LNCaP clone FGC (cell line): ENCODE measurements at regions not wholly inside any gene's neighbourhood (a gene's known extent, or its start where the extent isn't known, plus 50 kb on each side); places are given as distances from the start of the nearest gene placed in this dataset.

Experiments
- DNase-seq: peaks from one replicate; pipeline ENCODE4 v3.0.0-alpha.2; 2011; ENCODE audit warnings: low read depth
- H3K4me3 ChIP-seq: 2 replicates; pipeline ENCODE4 v1.5.1; 2011; ENCODE audit warnings: mild to moderate bottlenecking, low read depth, low read length, control low read depth
- TF ChIP-seq, protein P1 (sequence below): IDR thresholded peaks from 2 replicates; pipeline ENCODE4 v1.5.1; 2012; ENCODE audit warnings: mild to moderate bottlenecking; ENCODE audit not compliant: control insufficient read depth, insufficient read depth; ENCODE audit errors: extremely low read depth

DNA sequence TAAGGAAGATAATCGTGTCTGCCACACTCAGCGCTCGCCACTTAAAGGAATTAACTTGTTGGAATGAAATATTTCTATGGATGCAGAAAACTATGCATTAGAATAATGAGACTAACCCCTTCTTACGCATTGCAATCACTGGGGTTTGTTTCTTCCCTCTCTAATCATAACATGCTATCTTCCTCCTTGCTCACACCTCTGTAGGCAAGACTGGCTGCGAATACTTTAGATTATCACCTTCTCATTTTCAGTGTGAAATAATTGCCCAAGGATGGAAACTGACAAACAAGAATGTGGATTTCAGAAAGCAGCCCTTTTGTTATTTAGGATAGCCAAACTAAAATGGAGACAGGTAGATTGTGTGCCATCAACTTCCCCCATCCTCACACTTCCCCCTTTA lies 349.4 kb downstream of the MID1IP1 start:
- TF ChIP-seq, protein P1, sequence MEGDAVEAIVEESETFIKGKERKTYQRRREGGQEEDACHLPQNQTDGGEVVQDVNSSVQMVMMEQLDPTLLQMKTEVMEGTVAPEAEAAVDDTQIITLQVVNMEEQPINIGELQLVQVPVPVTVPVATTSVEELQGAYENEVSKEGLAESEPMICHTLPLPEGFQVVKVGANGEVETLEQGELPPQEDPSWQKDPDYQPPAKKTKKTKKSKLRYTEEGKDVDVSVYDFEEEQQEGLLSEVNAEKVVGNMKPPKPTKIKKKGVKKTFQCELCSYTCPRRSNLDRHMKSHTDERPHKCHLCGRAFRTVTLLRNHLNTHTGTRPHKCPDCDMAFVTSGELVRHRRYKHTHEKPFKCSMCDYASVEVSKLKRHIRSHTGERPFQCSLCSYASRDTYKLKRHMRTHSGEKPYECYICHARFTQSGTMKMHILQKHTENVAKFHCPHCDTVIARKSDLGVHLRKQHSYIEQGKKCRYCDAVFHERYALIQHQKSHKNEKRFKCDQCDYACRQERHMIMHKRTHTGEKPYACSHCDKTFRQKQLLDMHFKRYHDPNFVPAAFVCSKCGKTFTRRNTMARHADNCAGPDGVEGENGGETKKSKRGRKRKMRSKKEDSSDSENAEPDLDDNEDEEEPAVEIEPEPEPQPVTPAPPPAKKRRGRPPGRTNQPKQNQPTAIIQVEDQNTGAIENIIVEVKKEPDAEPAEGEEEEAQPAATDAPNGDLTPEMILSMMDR: no peak
- no peak for DNase-seq
- no peak overlapping the region for H3K4me3 ChIP-seq

DNA sequence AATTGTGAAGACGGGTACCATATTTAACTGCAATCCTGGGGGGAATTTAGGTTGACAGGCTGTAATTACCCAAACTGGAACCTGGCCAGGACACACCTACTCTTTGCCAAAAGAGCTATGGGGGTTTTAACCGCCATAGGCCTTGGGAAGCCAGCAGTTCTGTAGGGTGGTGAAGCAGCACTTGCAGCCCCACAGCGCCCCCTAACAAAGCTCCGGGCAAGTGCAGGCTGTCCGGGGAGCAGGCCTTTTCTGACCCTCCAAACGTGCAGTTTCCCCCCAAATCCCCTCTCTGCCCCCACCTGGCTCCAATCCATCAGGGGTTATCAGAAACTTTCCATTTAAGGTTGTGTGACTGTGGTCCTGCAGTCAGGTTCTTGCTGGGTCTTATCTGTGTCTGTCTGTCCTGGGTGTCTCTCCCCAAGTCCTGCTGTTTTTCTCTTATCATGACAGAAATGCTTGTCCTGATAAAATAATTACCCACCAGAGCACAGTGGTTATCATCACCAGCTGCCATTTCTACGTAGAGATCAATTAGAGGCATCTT lies 350.9 kb downstream of the MID1IP1 start:
- TF ChIP-seq, protein P1: peak; percentile 37
- H3K4me3 ChIP-seq: no peak overlapping the region
- no peak for DNase-seq

DNA sequence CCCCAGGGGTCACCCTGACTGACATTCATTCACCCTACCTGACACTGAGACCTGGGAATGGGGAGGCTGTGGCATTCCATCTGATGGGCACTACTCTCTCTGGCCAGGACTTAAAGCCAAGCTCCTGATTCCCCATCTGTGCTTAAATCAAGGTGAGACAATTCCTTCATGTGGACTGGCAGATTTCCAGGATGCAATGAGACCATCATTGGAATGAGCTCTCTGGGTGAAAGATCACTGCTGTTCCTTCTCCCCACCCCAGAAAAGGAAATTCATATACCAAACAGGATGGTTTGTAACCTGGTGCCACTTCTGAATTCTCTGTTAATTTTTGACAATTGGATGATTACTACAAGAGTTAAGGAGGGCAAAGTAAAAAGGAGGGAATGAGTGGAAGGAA lies 354.8 kb downstream of the MID1IP1 start:
- TF ChIP-seq, protein P1: no peak
- no peak for DNase-seq
- no peak overlapping the region for H3K4me3 ChIP-seq

DNA sequence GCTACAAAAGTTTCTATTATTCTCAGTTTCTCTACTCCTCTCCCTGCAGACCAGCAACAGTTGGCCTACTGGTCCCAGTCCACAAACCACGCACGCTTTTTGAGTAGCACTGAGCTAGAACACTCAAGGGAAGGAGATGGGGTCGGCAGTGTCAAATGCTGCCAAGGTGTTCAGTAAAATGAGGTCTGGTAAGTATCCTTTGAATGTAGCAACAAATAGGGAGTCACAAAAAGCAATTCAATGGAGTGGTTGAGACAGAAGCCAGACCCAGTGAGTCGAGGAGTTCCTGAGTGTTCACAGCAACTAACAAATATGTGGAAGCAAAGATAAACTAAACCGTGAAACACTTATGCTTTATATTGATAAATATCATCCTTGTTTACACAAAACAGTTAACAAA lies 355.7 kb downstream of the MID1IP1 start:
- H3K4me3 ChIP-seq: no peak overlapping the region
- TF ChIP-seq, protein P1: no peak
- no peak for DNase-seq

DNA sequence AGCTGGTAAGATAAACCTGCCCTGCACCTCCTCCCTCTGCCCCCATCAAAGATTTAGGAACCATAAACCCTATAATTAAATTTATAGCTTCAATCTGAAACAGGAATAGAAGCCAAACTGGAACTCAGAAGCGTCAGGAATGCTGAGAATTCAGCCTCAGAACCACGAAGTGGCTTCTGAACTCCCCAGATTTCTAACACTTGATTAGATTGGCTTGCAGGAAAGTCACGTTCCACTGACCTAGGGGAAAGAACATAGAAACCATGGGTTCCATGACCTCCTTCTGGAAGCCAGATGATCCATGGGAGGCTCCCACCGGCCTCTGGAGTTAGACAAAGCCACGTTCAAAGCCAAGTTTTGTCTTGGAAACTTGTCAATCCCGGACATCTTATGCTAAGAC lies 356.5 kb downstream of the MID1IP1 start:
- H3K4me3 ChIP-seq: no peak overlapping the region
- TF ChIP-seq, protein P1: no peak
- no peak for DNase-seq

DNA sequence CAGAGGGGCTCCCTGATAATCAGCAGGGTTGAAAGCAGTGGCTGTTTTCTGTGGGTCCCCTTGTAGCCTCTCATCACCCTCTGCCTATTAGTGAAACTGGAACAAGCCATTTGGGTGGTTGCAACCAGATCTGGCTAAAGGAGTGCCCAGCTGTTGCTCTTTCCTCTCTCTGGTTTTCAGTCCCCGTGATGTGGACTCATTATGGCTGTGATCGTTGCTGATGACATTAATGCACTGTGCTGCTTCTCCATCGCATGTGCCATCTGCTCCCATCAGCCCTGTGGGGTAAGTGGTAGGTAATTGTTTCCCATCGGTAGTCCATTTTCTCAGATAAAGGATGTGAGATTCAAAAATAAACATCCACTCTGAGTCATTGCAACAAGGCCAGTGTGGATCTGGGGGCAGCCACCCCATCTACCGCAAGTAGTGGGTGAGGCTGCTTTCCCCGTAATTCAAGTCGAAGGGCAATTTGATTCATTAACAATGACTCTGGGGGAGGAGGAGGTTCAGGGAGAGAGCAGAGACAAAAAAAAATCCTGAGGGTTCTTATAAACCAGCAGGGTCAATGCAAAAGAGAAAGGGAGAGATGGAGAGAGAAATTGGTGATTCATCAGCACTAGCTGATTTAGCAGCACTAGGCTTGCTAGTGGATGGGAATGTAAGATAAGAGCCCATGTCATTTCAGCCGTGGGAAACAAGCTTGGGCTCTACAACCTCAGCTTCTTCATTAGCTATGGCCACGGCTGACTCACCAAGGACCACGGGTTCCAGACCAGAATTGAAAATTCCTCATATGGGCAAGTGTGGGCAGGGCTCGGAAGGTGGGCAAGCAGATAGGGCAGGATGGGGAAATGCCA lies 357.8 kb downstream of the MID1IP1 start:
- no peak for DNase-seq
- TF ChIP-seq, protein P1: no peak
- H3K4me3 ChIP-seq: no peak overlapping the region

DNA sequence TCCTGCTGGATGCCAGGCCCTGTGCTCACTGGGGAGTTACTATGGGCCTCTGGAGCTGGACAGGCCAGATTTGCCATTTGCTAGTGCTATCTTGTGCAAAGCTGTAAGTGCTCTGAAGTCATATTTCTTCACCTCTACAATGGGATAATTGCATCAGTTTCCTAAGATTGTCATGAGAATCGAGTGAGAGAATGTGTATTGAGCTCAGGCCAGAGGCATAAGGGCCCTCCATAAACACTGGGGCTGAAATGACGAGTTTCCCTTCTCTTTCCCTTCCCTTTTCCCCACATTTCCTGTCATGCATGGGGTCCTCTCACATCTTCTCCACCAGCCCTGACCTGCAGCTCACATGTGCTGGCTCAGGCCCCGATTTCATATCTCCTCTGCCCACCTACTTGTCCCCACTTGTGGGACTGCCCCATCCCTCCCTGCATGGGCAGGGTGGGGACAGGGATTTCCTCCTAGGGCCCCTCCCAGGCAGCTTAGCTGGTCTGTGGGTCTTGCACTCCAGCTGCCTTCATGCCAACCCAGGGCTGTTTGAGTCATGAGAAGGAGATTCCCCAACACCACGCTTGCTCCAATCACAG lies 358.8 kb downstream of the MID1IP1 start:
- no peak for DNase-seq
- TF ChIP-seq, protein P1: no peak
- no peak overlapping the region for H3K4me3 ChIP-seq
